ENCODE measurements at regions not wholly inside any gene's neighbourhood (a gene's known extent, or its start where the extent isn't known, plus 50 kb on each side); places are given as distances from the start of the nearest gene placed in this dataset.
A peak's percentile ranks its signal among the peaks of the same experiment; 100 is the strongest.

DNA sequence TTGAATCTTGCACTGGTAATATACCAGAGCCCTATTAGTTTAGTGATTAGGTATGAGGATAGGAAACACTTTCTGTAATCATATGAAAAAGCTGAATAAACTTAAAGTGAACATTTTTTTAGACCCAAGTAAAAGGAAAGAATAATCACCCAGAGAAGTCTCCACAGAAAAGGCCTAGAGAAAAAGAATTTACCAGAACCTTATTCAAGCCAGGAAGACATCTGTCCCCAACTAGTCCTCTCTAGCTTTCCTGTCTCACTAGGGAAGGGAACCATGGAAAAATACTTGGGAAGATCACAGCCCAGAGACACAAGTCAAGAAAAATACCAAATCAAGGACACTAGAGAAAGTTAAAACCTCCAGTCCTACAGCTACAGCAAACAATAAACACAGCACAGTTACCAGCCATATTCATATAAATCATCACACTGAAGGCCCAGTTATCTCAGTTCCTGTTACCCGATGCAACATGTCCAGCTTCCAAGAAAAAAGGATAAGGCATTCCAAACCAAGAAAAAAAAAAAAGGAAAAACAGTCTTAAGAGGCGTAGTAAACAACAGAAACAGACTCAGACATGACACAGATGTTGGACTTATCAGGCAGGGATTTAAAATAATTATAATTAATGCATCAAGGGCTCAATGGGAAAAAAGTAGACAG is 461.5 kb downstream of the IRS1 start:
- TF ChIP-seq, protein P1, sequence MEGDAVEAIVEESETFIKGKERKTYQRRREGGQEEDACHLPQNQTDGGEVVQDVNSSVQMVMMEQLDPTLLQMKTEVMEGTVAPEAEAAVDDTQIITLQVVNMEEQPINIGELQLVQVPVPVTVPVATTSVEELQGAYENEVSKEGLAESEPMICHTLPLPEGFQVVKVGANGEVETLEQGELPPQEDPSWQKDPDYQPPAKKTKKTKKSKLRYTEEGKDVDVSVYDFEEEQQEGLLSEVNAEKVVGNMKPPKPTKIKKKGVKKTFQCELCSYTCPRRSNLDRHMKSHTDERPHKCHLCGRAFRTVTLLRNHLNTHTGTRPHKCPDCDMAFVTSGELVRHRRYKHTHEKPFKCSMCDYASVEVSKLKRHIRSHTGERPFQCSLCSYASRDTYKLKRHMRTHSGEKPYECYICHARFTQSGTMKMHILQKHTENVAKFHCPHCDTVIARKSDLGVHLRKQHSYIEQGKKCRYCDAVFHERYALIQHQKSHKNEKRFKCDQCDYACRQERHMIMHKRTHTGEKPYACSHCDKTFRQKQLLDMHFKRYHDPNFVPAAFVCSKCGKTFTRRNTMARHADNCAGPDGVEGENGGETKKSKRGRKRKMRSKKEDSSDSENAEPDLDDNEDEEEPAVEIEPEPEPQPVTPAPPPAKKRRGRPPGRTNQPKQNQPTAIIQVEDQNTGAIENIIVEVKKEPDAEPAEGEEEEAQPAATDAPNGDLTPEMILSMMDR (IDR thresholded peaks at IDR 0.05; ENCODE audit: low read depth, low read length, missing input control), result no peak
- TF ChIP-seq RAD21 (IDR thresholded peaks at IDR 0.05) (peak; percentile 17 to 28), FOXA1 (IDR thresholded peaks at IDR 0.05) (no peak), TAF1 (conservative IDR thresholded peaks at IDR 0.05) (no peak), YY1 (IDR thresholded peaks at IDR 0.05) (no peak)
- TF ChIP-seq, protein P2, sequence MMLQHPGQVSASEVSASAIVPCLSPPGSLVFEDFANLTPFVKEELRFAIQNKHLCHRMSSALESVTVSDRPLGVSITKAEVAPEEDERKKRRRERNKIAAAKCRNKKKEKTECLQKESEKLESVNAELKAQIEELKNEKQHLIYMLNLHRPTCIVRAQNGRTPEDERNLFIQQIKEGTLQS (IDR thresholded peaks at IDR 0.05), result no peak

Measured in liver (tissue), 3 donors.